SKM-1 treated with dmso at 0.1 percent for 144 hours (cell line): ENCODE measurements at regions not wholly inside any gene's neighbourhood (a gene's known extent, or its start where the extent isn't known, plus 50 kb on each side); places are given as distances from the start of the nearest gene placed in this dataset.
"Not testable (repeated sequence)": the region's sequence is repeated elsewhere in the genome, so short reads cannot be mapped to it uniquely, and the experiment has no call there.

ENCODE experiments used
- DNase-seq: peaks from one replicate; lab custom pipeline; 2025; ENCODE audit not compliant: unreplicated experiment; lab: John Stamatoyannopoulos, UW

DNA sequence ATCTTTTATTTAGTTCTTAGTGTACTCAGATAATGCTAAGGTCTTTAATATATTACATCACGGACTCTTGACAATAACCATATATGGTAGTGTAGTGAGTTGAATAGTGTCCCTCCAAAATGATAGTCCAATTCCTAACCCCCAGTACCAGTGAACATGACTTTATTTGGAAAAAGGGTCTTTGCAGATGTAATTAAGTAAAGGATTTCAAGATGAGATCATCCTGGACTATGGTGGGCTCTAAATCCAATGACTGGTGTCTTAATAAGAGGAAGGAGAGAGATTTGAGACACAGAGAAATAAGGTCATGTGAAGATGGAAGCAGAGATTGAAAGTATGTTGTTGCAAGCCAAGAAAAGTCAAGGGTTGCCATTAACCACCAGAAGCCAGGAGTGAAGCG is 236.5 kb upstream of the DIPK2B start:
- DNase-seq, result no peak

DNA sequence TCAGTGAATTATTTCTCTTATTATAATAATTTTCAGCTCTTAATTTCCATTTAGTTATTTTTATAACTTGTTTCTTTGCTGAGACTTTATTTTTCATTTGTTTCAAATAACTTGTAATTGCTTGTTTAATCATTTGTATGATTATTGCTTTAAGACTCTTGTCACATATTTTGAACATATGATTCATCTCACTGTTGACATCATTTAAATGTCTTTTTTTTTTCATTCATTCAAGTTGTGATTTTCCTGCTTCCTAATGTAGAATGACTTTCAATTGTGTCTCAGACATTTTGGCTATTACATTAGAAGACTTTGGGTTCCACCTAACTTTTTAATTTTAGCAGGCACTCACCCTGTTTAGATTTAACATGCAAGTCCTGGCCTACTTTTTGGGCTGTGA is 234.8 kb upstream of the DIPK2B start:
- DNase-seq, result no peak

DNA sequence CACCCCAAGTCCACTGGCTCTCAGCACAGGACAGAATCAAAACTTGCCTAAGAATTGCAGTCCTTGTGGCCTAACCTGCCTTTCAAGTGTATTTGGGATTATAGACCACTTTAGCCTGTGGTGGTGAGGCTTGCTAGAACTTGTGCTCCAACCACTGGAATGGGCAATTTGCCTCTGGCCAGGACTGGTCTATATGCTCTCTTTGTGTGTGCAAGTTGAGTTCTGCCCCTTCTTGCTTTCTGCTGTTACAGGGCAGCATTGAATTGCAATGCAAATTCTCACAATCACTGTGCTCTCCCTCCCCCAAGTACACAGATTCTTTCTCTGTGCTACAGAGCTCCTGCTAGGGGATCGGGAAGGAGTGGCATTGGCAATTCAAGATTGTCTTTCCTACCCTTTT is 233.6 kb upstream of the DIPK2B start:
- no peak for DNase-seq

DNA sequence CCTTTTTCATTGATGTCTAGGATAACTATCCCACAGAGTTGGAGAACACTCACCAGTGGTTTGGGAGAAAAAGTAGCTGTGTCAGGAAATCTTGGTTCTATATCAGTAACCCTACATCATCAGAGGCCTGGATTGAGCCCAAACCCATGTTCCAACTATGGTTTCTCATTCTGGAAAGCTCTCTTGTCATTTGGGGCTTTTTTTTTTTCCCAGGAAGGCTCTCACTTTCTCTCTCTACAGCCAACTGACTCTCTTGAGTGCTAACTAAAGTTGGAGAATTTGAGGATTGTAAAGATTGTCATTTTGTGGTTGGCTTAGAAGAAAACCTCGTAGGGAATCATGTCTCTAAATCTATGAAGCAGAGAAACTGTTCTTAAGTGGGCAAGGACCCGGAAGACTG is 228.2 kb upstream of the DIPK2B start:
- no peak for DNase-seq

DNA sequence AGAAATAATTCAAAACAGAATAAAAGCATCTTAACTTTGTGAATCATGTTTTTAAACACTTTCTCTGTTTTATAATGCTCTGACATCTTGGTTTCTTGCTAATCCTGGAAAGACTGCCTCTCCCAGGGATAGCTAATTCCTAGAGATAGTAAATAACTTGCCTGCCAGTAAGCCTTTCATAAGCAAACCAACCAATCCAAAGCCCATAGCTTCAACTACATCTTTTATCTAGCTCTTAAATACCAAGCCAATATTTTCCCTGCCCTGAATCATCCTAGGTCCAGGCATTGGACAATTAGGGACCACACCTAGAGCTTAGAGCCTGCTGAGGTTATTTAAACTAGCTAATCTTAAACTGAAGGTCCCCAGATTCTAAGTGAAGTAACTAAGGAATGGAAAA is 223.7 kb upstream of the DIPK2B start:
- DNase-seq, result no peak

DNA sequence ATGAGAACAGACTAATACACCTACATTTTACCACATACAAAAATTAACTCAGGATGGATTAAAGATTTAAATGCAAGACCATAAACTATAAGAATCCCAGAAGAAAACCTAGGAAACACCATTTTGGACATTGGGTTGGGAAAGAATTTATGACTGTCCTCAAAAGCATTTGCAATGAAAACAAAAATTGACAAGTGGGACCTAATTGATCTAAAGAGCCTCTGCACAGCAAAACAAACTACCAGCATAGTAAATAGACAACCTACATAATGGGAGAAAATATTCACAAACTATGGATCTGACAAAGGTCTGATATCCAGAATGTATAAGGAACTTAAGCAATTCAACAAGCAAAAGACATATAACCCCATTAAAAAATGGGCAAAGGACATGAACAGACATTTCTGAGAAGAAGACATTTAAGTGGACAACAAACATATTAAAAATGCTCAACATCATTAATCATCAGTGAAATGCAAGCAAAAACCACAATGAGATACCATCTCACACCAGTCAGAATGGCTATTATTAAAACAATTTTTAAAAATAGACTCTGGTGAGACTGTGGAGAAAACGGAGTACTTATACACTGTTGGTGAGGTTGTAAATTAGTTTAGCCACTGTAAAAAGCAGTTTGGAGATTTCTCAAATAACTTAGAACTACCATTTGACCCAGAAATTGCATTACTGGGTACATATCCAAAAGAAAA is 221.7 kb upstream of the DIPK2B start:
- no peak for DNase-seq

DNA sequence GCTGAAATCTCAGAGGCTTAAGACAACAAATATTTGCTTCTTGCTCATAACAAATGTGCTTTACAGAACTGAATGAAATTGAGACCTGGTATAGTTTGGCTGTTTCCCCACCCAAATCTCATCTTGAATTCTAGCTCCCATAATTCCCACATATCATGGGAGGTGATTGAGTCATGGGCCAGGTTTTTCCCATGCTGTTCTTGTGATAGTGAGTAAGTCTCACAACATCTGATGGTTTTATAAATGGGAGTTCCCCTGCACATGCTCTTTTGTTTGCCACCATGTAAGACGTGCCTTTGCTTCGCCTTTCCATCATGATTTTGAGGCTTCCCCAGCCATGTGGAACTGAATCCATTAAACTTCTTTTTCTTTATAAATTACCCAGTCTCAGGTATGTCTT is 221.1 kb upstream of the DIPK2B start:
- DNase-seq, result no peak

DNA sequence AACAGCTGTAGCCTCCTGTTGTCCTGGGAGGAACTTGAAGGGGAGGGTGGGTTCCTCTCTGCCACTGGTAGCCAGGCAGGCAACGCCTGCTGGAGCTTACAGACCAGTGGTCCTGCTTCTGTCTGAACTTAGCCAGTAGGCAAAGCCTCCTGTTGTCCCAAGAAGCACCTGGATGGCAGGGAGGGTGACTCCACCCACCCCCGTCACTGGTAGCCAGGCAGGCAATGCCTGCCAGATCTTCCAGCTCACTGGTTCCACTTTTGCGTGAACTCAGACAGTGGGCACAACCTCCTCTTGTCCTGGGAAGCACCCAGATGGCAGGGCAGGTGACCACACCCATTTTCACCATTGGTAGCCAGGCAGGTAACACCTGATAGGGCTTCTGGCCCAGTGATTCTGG is 203.5 kb upstream of the DIPK2B start:
- DNase-seq, result no peak

DNA sequence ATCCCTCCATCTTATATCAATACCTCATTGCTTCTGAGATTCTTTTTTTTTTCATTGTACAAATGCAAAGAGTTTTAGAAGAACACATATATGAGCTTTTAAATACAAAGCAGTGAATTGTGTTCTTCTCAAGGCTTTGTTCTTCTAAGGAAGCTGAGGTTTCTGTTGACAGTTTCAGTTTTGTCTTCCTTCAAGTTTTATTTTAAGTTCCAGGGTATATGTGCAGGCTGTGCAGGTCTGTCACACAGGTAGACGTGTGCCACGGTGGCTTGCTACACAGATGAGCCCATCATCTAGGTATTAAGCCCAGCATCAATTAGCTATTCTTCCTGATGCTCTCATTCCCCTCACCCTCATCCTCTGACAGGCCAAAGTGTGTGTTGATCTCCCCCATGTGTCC is 201.2 kb upstream of the DIPK2B start:
- DNase-seq, result no peak

DNA sequence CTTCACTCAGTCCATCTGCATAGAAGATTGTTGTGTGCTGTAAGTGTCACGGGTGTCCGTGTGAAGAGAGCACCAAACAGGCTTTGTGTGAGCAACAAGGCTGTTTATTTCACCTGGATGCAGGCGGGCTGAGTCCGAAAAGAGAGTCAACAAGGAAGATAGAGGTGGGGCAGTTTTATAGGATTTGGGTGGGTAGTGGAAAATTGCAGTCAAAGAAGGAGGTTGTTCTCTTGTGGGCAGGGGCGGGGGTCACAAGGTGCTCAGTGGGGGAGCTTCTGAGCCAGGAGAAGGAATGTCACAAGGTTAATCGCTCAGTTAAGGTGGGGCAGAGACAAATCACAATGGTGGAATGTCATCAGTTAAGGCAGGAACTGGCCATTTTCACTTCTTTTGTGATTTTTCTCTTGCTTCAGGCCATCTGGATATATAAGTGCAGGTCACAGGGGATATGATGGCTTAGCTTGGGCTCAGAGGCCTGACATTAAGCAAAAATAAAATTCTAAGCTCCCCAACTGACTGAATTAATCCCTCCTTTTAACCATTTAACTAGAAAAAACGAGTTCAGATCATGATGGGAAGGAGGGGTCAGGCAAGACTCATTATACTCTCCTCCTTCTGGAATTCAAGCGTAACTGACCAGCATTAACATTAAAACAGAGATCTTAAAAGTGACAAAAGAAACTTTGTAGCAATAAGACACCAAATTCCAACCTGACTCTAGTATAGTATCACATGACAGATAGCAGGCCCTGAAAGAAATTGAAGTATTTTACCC is 200.5 kb upstream of the DIPK2B start:
- DNase-seq, result not testable (repeated sequence)

DNA sequence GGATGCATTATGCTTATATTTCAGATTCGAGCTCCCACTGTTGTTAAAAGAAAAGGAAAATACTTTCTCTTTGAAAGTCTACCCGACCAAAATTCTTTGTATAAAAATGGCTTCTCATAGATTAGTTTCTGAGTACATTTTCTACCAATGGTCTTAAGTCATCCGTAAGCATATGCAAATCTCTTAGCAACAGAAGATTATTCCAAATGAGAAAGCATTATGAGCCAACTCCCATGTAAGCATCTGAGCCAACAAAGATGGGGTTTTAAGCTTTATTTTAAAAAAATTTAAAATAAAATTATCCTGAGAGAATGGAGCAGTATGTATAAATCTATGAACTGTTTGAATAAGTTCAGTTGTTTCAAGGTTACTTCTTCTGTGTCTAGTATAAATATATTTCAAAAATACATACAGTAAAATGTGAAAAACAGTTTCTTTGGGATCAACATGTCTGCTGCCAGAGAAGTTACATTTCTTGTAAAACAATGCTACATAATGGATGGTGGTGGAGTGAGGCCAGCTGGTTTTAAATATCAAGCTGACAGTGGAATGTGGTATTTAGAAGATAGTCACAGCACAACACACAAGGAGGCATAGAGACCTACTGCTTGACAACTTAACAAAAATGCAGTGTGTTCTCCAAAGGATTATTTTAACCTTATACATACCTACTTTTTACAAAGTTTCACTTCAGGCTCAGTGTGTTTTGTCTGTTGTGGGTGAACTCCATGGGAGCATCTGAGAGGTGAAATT is 199.5 kb upstream of the DIPK2B start:
- DNase-seq, result no peak

DNA sequence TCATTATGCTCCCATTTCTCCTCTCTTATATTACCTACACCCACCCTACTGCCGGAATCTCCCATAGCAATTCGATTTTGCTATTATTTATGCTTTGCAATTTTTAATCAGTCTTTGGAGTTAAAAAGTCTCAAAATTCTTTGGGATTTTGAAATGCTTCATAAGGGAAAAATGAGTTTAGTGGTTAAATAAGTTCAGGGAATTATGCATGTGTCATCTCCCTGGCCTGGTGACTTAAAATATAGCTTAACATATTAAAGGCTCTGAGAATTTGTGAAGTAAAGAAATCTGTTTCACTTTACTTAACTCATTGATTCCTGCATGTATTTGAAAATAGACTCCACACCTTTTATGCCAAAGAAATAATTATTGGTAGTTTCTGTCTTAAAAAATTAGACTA is 185.1 kb upstream of the DIPK2B start:
- no peak for DNase-seq

DNA sequence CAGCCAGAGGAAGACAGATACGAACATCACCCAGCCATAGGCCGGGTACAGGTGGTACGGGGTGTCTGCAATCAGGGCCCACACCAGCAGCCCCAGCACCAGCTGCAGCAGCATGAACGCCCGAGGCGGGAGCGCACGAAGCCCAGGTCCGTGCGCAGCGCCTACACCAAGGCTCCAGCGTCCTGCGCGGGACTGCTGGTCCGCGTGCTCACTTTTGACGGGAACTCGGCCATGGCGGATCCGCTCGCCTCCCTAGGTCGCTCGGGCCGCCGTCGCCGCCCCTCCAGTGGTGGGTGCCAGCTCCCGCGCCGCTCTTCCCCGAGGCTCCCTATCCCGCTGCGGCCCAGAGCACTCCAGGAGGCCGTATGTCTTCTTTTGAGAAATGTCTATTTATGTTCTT is 181.2 kb upstream of the DIPK2B start:
- no peak for DNase-seq

DNA sequence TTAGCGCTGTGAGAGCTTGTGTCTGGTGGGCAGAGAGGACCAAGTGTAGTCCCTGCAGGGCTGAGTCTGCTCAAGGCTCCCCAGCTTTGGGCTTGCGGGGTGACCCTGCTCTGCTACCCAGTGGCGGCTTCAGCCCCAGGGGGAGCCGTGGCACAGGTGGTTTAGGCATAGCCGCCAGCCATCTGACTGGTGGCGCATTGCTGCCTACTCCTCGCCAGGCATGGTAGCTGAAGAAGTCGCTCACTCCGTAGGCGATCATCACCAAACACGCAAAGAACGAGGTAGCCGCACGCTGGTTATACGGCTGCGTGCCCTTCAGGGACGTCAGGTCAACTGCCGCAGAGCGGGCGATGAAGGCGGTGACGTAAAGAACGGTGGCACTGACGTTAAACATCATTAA is 180.7 kb upstream of the DIPK2B start:
- no peak for DNase-seq

DNA sequence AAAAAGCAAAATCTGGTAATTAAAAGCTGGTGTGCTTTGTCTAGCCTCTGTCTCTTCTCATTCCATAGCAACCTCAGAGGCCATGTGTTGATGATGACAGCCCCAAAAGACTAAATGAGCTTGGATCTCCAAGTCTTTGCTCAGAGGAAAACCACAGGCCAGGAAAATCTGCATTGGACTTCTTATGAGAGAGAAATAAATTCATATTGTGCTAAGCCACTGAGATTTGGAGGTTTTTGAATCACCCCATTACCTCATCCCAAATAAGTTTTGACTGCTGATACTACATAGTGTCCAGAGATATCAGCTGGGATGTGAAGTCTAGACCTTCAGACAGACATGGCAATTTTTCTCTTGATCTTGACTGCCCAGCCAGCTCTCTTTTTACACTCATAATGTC is 178.6 kb upstream of the DIPK2B start:
- DNase-seq, result no peak

DNA sequence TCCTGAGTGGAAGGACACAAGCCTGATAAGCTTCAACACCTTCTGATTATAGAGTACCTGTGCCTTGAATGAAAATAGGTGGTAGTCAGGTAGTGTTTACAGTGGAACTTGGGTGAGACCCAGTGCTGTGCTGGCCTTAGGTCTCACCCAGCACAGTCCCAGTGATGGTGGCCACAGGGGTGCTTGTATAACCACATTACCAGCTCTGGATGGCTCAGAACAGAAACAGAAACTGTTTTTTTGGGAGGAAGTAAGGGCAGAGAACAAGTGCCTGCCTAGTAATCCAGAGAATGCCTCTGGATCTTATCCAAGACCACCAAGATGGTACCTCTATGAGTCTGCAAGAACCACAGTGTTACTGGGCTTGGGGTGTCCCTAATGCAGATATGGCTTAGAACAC is 171.5 kb upstream of the DIPK2B start:
- no peak for DNase-seq

DNA sequence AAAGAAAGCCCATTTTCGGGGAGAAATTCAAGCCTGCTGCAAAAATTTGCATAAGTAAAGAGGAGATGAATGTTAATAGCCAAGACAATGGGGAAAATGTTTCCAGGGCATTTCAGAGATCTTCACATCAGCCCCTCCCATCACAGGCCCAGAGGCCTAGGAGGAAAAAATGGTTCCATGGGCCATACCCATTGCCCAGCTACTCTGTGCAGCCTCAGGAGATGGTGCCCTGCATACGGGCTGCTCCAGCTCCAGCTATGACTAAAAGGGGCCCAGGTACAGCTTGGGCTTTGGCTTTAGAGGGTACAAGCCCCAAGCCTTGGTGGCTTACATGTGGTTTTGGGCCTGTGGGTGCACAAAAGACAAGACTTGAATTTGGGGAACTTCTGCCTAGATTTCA is 168.0 kb upstream of the DIPK2B start:
- no peak for DNase-seq

DNA sequence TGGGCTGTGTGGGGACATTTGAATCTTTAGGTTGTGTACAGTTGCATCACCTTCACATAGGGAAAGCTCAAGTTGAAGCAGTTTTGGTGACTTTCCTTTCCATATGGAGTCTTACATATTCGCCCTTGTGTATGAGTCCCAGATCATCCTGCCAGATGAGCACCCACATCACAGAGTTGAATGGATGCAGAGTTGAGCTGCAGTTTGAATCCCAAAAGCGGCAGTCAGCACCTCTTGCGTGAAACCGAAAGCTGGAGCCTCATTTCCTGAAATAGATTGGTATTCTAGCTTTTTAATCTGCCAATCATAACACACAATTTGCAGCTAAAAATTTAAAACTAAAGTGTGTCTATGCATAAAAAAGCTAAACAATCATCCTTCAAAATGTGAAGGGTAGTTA is 162.9 kb upstream of the DIPK2B start:
- DNase-seq, result no peak

DNA sequence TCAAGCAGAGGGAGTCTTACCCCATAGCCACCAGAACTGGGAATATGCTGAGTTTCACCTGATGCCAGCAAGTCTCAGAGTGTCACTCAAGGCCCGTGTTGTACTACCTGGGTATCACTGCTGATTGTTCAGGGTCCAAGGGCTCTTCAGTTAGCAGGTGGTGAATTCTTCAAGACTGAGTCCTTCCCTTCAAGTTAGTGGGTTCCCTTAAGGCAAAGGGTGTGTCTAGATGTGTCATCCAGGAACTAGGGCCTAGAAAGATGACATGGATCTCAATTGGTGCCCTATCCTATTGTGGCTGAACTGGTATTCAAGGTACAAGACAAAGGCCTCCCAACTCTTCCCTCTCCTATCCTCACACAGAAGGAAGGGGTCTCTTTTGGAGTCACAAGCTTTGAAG is 159.9 kb upstream of the DIPK2B start:
- DNase-seq, result no peak

DNA sequence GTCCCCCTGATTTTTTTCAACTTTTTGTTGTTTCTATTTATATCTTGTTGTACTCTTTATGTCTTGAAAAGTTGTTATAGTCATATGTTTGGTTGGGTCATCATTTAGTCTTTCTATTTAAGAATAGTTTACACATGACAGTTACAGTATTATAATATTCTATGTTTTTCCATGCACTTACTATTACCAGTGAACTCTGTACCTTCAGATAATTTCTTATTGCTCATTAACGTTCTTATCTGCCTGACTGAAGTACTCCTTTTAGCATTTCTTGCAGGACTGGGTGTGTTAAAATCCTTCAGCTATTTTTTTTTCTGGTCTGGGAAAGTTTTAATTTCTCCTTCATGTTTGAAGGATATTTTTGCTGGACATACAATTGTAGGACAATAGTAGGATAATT is 157.7 kb upstream of the DIPK2B start:
- DNase-seq, result no peak

DNA sequence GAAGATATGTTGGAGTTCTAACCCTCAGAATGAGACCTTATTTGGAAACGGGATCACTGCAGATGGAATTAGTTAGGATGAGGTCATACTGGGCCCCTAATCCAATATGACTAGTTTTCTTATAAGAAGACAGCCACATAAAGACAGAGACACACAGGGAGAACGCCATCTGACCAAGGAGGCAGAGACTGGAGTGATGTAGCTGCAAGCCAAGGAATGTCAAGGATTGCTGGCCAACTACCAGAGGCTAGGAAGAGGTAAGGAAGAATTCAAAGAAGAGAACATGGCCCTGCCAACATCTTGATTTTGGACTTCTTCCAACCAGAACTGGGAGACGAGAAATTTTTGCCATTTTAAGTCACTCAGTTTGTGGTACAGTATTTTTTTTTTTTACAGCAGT is 152.8 kb upstream of the DIPK2B start:
- no peak for DNase-seq

DNA sequence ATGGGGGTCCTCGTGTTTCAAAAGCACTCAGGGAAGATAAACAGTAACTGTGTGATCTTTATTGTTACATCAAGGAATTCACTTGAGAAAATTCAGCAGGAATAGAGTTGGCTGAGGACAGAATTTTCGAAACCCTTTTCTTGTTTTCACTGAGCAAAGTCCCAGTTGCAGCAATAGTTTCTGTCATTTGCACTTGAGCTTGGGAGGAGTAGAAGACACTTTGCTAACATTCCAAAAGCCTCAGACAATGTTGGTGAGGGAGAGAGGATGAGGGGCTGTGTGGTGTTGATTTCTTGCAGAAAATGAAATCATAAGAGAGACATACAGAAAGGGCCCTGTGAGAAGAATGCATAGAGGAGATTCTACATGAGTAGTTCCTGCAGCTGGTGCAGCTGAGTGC is 151.9 kb upstream of the DIPK2B start:
- no peak for DNase-seq
